HEK293 (cell line): ENCODE measurements at regions not wholly inside any gene's neighbourhood (a gene's known extent, or its start where the extent isn't known, plus 50 kb on each side); places are given as distances from the start of the nearest gene placed in this dataset.

Source experiments
- CTCF ChIA-PET: fragments of 350-600 bp; formaldehyde crosslinking; extraction: SDS; loops from one replicate; lab custom pipeline; 2021; ENCODE audit warnings: antibody characterized with exemption; lab: Yijun Ruan, JAX
- POLR2A ChIA-PET: fragments of 300-600 bp; formaldehyde crosslinking; extraction: SDS; loops from one replicate; lab custom pipeline; 2020; ENCODE audit warnings: antibody characterized with exemption, inconsistent platforms; lab: Yijun Ruan, JAX
- H3K27ac ChIP-seq: fragments of 200-500 bp; sonication (Bioruptor generic); 2 replicates; pipeline ENCODE4 v1.5.1; 2014; ENCODE audit warnings: low read depth, low read length, control low read depth, inconsistent platforms; ENCODE audit errors: extremely low read depth
- H3K36me3 ChIP-seq, 2 experiments: fragments of 200-500 bp in 1 of 2; sonication (Bioruptor generic) in 1 of 2; 1 replicate in 1 of 2; 2 replicates in 1 of 2; pipeline ENCODE4 v1.5.1; 2014 to 2017; ENCODE audit warnings: inconsistent platforms in 2 of 2, low read length in 2 of 2; ENCODE audit not compliant: control insufficient read depth in 2 of 2, insufficient read depth in 1 of 2
- H3K4me1 ChIP-seq: fragments of 200-500 bp; sonication (Bioruptor generic); 2 replicates; pipeline ENCODE4 v1.5.1; 2014; ENCODE audit warnings: mild to moderate bottlenecking, low read length, inconsistent platforms; ENCODE audit not compliant: control insufficient read depth, insufficient read depth
- H3K4me3 ChIP-seq: 2 replicates; pipeline ENCODE4 v1.5.1; 2011; ENCODE audit warnings: low read depth, mild to moderate bottlenecking, control low read depth, low read length, moderate library complexity
- H3K9me3 ChIP-seq: fragments of 200-500 bp; sonication (Bioruptor generic); 2 replicates; pipeline ENCODE4 v1.5.1; 2014; ENCODE audit warnings: low read depth, low read length, inconsistent platforms; ENCODE audit not compliant: control insufficient read depth, insufficient read depth
- HOXA7 ChIP-seq: sonication (generic); formaldehyde crosslinking; IDR thresholded peaks from 2 replicates; pipeline ENCODE4 v1.8.1; 2022; ENCODE audit warnings: missing genetic modification reagents, borderline replicate concordance
- KLF1 ChIP-seq: fragments of 450-650 bp; formaldehyde crosslinking; IDR thresholded peaks from 2 replicates; pipeline ENCODE4 v1.5.1; 2016; ENCODE audit warnings: missing biosample characterization, missing genetic modification characterization
- MYNN ChIP-seq: fragments of 450-650 bp; formaldehyde crosslinking; IDR thresholded peaks from 2 replicates; pipeline ENCODE4 v1.5.1; 2016; ENCODE audit warnings: missing biosample characterization, missing genetic modification characterization, borderline replicate concordance
- SP7 ChIP-seq: fragments of 450-650 bp; formaldehyde crosslinking; IDR thresholded peaks from 2 replicates; pipeline ENCODE4 v1.5.1; 2016; ENCODE audit warnings: missing biosample characterization, missing genetic modification characterization
- ZBTB1 ChIP-seq: fragments of 450-650 bp; formaldehyde crosslinking; IDR thresholded peaks from 2 replicates; pipeline ENCODE4 v1.5.1; 2016; ENCODE audit warnings: missing biosample characterization, missing genetic modification characterization
- ZFHX2 ChIP-seq: fragments of 450-650 bp; formaldehyde crosslinking; conservative IDR thresholded peaks from 2 replicates; pipeline ENCODE4 v1.5.1; 2016; ENCODE audit warnings: missing biosample characterization, missing genetic modification characterization
- ZFP41 ChIP-seq: fragments of 450-650 bp; formaldehyde crosslinking; IDR thresholded peaks from 2 replicates; pipeline ENCODE4 v1.5.1; 2016; ENCODE audit warnings: missing biosample characterization, missing genetic modification characterization, borderline replicate concordance
- ZNF121 ChIP-seq: fragments of 450-650 bp; formaldehyde crosslinking; IDR thresholded peaks from 2 replicates; pipeline ENCODE4 v1.5.1; 2016; ENCODE audit warnings: missing biosample characterization, missing genetic modification characterization
- ZNF184 ChIP-seq: fragments of 450-650 bp; IDR thresholded peaks from 2 replicates; pipeline ENCODE4 v1.5.1; 2018; ENCODE audit warnings: missing biosample characterization, mild to moderate bottlenecking, missing genetic modification characterization
- ZNF2 ChIP-seq: fragments of 450-650 bp; formaldehyde crosslinking; IDR thresholded peaks from 2 replicates; pipeline ENCODE4 v1.5.1; 2016; ENCODE audit warnings: missing biosample characterization, missing genetic modification characterization
- ZNF274 ChIP-seq, 2 experiments: fragments of 200-500 bp in 1 of 2; fragments of 450-650 bp in 1 of 2; sonication (Bioruptor generic) in 1 of 2; formaldehyde crosslinking in 1 of 2; IDR thresholded peaks; 2 replicates each; pipeline versions ENCODE4 v1.5.1 to v1.6.1; 2014 to 2016; ENCODE audit warnings: borderline replicate concordance in 1 of 2, inconsistent platforms in 1 of 2, low read length in 1 of 2, missing biosample characterization in 1 of 2, missing genetic modification characterization in 1 of 2
- ZNF292 ChIP-seq: fragments of 450-650 bp; formaldehyde crosslinking; IDR thresholded peaks from 2 replicates; pipeline ENCODE4 v1.5.1; 2016; ENCODE audit warnings: low read depth, missing biosample characterization, missing genetic modification characterization, borderline replicate concordance
- ZNF423 ChIP-seq: fragments of 450-650 bp; formaldehyde crosslinking; IDR thresholded peaks from 2 replicates; pipeline ENCODE4 v1.5.1; 2016; ENCODE audit warnings: missing biosample characterization, missing genetic modification characterization
- ZNF426 ChIP-seq: fragments of 450-650 bp; formaldehyde crosslinking; IDR thresholded peaks from 2 replicates; pipeline ENCODE4 v1.5.1; 2017; ENCODE audit warnings: missing biosample characterization, missing genetic modification characterization, mild to moderate bottlenecking, inconsistent platforms, moderate library complexity
- ZNF514 ChIP-seq: fragments of 450-650 bp; formaldehyde crosslinking; IDR thresholded peaks from 2 replicates; pipeline ENCODE4 v1.5.1; 2016; ENCODE audit warnings: missing biosample characterization, missing genetic modification characterization
- ZNF776 ChIP-seq: fragments of 450-650 bp; formaldehyde crosslinking; IDR thresholded peaks from 2 replicates; pipeline ENCODE4 v1.5.0; 2017; ENCODE audit warnings: missing biosample characterization, missing genetic modification characterization, borderline replicate concordance
- ZNF830 ChIP-seq: fragments of 450-650 bp; IDR thresholded peaks from 2 replicates; pipeline ENCODE4 v1.5.0; 2018; ENCODE audit warnings: missing biosample characterization, missing genetic modification characterization, low read depth, mild to moderate bottlenecking, moderate library complexity
- TF ChIP-seq, protein P1 (sequence below): fragments of 450-650 bp; formaldehyde crosslinking; IDR thresholded peaks from 2 replicates; pipeline ENCODE4 v1.5.1; 2016; ENCODE audit warnings: missing biosample characterization, missing genetic modification characterization
- TF ChIP-seq, protein P2 (sequence below): fragments of 450-650 bp; formaldehyde crosslinking; IDR thresholded peaks from 2 replicates; pipeline ENCODE4 v1.5.1; 2017; ENCODE audit warnings: missing biosample characterization, missing genetic modification characterization
- TF ChIP-seq, protein P3 (sequence below): fragments of 450-650 bp; formaldehyde crosslinking; IDR thresholded peaks from 2 replicates; pipeline ENCODE4 v1.5.1; 2016; ENCODE audit warnings: missing biosample characterization, missing genetic modification characterization
- TF ChIP-seq, protein P4 (sequence below): fragments of 450-650 bp; formaldehyde crosslinking; IDR thresholded peaks from 2 replicates; pipeline ENCODE4 v1.5.1; 2016; ENCODE audit warnings: missing biosample characterization, missing genetic modification characterization
- TF ChIP-seq, protein P5 (sequence below): fragments of 450-650 bp; formaldehyde crosslinking; IDR thresholded peaks from 2 replicates; pipeline ENCODE4 v1.5.1; 2017; ENCODE audit warnings: missing biosample characterization, missing genetic modification characterization
- TF ChIP-seq, protein P6 (sequence below): fragments of 450-650 bp; formaldehyde crosslinking; IDR thresholded peaks from 2 replicates; pipeline ENCODE4 v1.5.1; 2016; ENCODE audit warnings: missing biosample characterization, missing genetic modification characterization
- TF ChIP-seq, protein P7 (sequence below): fragments of 450-650 bp; formaldehyde crosslinking; IDR thresholded peaks from 2 replicates; pipeline ENCODE4 v1.5.1; 2016; ENCODE audit warnings: missing biosample characterization, missing genetic modification characterization

DNA sequence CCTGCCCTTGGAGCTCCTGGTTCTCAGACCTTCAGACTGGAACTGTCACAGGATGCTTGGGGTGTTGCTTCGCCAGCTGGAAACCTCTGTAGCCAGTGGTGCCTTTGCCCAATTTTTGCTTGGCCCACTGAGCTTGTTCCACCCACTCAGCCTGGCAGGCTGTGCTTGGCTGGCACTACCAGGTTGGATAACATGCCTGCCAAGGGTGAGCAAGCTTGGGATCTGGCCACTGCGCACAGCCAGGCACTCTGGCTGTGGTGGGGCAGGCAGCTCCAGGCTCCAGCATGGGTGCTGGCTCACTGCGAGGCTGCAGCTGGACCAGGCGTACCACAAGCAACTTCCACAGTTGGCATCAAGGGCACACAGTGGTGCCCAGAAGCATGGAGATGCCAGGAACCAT is 967.8 kb upstream of the NCAM2 start (continued):
- TF ChIP-seq, protein P1, sequence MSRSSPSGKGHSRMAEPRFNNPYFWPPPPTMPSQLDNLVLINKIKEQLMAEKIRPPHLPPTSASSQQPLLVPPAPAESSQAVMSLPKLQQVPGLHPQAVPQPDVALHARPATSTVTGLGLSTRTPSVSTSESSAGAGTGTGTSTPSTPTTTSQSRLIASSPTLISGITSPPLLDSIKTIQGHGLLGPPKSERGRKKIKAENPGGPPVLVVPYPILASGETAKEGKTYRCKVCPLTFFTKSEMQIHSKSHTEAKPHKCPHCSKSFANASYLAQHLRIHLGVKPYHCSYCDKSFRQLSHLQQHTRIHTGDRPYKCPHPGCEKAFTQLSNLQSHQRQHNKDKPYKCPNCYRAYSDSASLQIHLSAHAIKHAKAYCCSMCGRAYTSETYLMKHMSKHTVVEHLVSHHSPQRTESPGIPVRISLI (tag by site-specific recombination), result no peak
- no peak for TF ChIP-seq ZFHX2 (tag by site-specific recombination)
- TF ChIP-seq MYNN, result no peak
- no peak for TF ChIP-seq ZNF274 (IDR thresholded peaks at IDR 0.05; ENCODE audit: low read length)
- no peak for TF ChIP-seq ZNF274 (tag by site-specific recombination; IDR thresholded peaks at IDR 0.05; ENCODE audit: borderline replicate concordance)
- no peak for TF ChIP-seq ZNF121
- no peak for TF ChIP-seq ZNF2 (tag by site-specific recombination)
- no peak for TF ChIP-seq ZNF830 (tag by site-specific recombination)
- no peak for TF ChIP-seq ZNF776 (tag by site-specific recombination)
- TF ChIP-seq, protein P2, sequence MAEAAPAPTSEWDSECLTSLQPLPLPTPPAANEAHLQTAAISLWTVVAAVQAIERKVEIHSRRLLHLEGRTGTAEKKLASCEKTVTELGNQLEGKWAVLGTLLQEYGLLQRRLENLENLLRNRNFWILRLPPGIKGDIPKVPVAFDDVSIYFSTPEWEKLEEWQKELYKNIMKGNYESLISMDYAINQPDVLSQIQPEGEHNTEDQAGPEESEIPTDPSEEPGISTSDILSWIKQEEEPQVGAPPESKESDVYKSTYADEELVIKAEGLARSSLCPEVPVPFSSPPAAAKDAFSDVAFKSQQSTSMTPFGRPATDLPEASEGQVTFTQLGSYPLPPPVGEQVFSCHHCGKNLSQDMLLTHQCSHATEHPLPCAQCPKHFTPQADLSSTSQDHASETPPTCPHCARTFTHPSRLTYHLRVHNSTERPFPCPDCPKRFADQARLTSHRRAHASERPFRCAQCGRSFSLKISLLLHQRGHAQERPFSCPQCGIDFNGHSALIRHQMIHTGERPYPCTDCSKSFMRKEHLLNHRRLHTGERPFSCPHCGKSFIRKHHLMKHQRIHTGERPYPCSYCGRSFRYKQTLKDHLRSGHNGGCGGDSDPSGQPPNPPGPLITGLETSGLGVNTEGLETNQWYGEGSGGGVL (tag by site-specific recombination), result no peak
- TF ChIP-seq, protein P3, sequence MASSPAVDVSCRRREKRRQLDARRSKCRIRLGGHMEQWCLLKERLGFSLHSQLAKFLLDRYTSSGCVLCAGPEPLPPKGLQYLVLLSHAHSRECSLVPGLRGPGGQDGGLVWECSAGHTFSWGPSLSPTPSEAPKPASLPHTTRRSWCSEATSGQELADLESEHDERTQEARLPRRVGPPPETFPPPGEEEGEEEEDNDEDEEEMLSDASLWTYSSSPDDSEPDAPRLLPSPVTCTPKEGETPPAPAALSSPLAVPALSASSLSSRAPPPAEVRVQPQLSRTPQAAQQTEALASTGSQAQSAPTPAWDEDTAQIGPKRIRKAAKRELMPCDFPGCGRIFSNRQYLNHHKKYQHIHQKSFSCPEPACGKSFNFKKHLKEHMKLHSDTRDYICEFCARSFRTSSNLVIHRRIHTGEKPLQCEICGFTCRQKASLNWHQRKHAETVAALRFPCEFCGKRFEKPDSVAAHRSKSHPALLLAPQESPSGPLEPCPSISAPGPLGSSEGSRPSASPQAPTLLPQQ (tag by site-specific recombination), result no peak
- TF ChIP-seq ZNF426 (tag by site-specific recombination), result no peak
- TF ChIP-seq ZNF292, result no peak
- no peak for TF ChIP-seq ZFP41 (tag by site-specific recombination)
- TF ChIP-seq ZNF184 (tag by site-specific recombination), result no peak

DNA sequence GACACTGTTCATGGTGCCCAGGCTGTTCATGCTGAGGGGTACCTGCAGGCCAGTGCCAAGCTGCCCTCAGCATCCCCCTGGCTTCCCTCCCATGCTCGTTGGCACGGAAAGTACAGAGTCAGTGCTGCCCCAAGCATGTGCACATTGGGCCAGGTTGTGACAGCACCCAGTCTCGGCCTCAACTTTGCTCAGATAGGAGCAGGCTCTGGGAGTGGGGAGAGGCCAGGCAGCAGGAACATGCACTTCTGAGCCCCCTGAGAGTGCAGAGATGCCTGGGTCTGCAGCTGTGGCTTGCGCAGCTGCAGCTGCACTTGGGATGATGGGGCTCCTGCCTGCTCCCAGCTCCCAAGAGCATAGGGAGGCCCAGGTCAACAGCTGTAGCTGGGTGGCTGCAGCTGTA is 966.4 kb upstream of the NCAM2 start:
- Histone ChIP-seq H3K9me3 (no peaks in the 10 kb centered on the region), H3K4me3 (no peak overlapping the region), H3K36me3 (no peaks in the 10 kb centered on the region), H3K4me1 (no peaks in the 10 kb centered on the region), H3K27ac (no peak overlapping the region)
- ChIA-PET CTCF (interaction anchor here (1.4 kb wide), 1 partner anchor 9 kb away, joined by 4 read pairs; no protein-coding TSS in a partner anchor), POLR2A (no interaction called here)
- TF ChIP-seq ZNF514 (tag by site-specific recombination) (no peak), ZNF423 (tag by site-specific recombination) (no peak), KLF1 (tag by site-specific recombination) (no peak), SP7 (tag by site-specific recombination) (no peak), ZBTB1 (tag by site-specific recombination) (no peak), HOXA7 (no peak)
- TF ChIP-seq, protein P4, sequence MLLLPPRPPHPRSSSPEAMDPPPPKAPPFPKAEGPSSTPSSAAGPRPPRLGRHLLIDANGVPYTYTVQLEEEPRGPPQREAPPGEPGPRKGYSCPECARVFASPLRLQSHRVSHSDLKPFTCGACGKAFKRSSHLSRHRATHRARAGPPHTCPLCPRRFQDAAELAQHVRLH, result no peak
- TF ChIP-seq, protein P5, sequence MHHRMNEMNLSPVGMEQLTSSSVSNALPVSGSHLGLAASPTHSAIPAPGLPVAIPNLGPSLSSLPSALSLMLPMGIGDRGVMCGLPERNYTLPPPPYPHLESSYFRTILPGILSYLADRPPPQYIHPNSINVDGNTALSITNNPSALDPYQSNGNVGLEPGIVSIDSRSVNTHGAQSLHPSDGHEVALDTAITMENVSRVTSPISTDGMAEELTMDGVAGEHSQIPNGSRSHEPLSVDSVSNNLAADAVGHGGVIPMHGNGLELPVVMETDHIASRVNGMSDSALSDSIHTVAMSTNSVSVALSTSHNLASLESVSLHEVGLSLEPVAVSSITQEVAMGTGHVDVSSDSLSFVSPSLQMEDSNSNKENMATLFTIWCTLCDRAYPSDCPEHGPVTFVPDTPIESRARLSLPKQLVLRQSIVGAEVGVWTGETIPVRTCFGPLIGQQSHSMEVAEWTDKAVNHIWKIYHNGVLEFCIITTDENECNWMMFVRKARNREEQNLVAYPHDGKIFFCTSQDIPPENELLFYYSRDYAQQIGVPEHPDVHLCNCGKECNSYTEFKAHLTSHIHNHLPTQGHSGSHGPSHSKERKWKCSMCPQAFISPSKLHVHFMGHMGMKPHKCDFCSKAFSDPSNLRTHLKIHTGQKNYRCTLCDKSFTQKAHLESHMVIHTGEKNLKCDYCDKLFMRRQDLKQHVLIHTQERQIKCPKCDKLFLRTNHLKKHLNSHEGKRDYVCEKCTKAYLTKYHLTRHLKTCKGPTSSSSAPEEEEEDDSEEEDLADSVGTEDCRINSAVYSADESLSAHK (tag by site-specific recombination), result no peak
- TF ChIP-seq, protein P6, sequence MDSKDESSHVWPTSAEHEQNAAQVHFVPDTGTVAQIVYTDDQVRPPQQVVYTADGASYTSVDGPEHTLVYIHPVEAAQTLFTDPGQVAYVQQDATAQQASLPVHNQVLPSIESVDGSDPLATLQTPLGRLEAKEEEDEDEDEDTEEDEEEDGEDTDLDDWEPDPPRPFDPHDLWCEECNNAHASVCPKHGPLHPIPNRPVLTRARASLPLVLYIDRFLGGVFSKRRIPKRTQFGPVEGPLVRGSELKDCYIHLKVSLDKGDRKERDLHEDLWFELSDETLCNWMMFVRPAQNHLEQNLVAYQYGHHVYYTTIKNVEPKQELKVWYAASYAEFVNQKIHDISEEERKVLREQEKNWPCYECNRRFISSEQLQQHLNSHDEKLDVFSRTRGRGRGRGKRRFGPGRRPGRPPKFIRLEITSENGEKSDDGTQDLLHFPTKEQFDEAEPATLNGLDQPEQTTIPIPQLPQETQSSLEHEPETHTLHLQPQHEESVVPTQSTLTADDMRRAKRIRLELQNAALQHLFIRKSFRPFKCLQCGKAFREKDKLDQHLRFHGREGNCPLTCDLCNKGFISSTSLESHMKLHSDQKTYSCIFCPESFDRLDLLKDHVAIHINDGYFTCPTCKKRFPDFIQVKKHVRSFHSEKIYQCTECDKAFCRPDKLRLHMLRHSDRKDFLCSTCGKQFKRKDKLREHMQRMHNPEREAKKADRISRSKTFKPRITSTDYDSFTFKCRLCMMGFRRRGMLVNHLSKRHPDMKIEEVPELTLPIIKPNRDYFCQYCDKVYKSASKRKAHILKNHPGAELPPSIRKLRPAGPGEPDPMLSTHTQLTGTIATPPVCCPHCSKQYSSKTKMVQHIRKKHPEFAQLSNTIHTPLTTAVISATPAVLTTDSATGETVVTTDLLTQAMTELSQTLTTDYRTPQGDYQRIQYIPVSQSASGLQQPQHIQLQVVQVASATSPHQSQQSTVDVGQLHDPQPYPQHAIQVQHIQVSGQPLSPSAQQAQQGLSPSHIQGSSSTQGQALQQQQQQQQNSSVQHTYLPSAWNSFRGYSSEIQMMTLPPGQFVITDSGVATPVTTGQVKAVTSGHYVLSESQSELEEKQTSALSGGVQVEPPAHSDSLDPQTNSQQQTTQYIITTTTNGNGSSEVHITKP (tag by site-specific recombination), result no peak
- TF ChIP-seq, protein P7, sequence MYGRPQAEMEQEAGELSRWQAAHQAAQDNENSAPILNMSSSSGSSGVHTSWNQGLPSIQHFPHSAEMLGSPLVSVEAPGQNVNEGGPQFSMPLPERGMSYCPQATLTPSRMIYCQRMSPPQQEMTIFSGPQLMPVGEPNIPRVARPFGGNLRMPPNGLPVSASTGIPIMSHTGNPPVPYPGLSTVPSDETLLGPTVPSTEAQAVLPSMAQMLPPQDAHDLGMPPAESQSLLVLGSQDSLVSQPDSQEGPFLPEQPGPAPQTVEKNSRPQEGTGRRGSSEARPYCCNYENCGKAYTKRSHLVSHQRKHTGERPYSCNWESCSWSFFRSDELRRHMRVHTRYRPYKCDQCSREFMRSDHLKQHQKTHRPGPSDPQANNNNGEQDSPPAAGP (tag by site-specific recombination), result no peak
